HepG2 (cell line): ENCODE measurements at regions not wholly inside any gene's neighbourhood (a gene's known extent, or its start where the extent isn't known, plus 50 kb on each side); places are given as distances from the start of the nearest gene placed in this dataset.

ENCODE experiments used
- ATAC-seq: fragments of 200-7000 bp; cut with Tn5 transposase; 3 replicates; pipeline ENCODE4 v1.9.1; 2020; ENCODE audit warnings: mild to moderate bottlenecking, moderate library complexity
- BruUV-seq: library from RNA; stranded (reverse); fragments of 400-500 nt; replicated peaks from 2 replicates; lab custom pipeline; 2021; lab: Mats Ljungman, UMichigan
- CTCF ChIA-PET: fragments of 300-600 bp; formaldehyde crosslinking; extraction: SDS; loops from one replicate; lab custom pipeline; 2021; ENCODE audit warnings: low total read pairs, inconsistent platforms, low intra/inter-chr PET ratio; lab: Yijun Ruan, JAX
- POLR2A ChIA-PET: fragments of 350-600 bp; sonication (Branson Sonifier 250); formaldehyde crosslinking; loops from one replicate; lab custom pipeline; 2020; ENCODE audit warnings: antibody characterized with exemption, inconsistent platforms; lab: Yijun Ruan, JAX
- DNase-seq: peaks from one replicate; pipeline ENCODE4 v3.0.0-alpha.2; 2015; ENCODE audit warnings: low spot score
- FAIRE-seq: peaks from 3 replicates; lab custom pipeline; 2011; peaks lifted over from hg19 to GRCh38; lab: Jason Lieb, UNC
- H2AFZ ChIP-seq: one replicate; pipeline ENCODE4 v1.6.1; 2011; ENCODE audit warnings: low read length, inconsistent platforms
- H3K27ac ChIP-seq: fragments of 300-600 bp; 3 replicates; pipeline ENCODE4 v1.8.0; 2011; ENCODE audit warnings: mixed run types, mild to moderate bottlenecking, mixed read lengths, low read length, inconsistent platforms; ENCODE audit not compliant: insufficient read depth; ENCODE audit errors: extremely low read length
- H3K27me3 ChIP-seq, 2 experiments: fragments of 200-600 bp in 1 of 2; 2 replicates in 1 of 2; 3 replicates in 1 of 2; pipeline versions ENCODE4 v1.6.0 to v1.8.0; 2011; ENCODE audit warnings: low read length in 2 of 2, mild to moderate bottlenecking in 2 of 2, moderate library complexity in 2 of 2, inconsistent platforms in 1 of 2; ENCODE audit not compliant: insufficient read depth in 2 of 2, control insufficient read depth in 1 of 2
- H3K36me3 ChIP-seq, 2 experiments: fragments of 200-600 bp in 1 of 2; replicated peaks in 1 of 2; 2 replicates in 1 of 2; 3 replicates in 1 of 2; pipeline versions ENCODE4 v1.5.1 to v1.8.0; 2011; ENCODE audit warnings: low read length in 2 of 2, inconsistent platforms in 1 of 2; ENCODE audit not compliant: insufficient read depth in 2 of 2, control insufficient read depth in 1 of 2
- H3K4me1 ChIP-seq: 2 replicates; pipeline ENCODE4 v1.5.1; 2012; ENCODE audit warnings: low read length, inconsistent platforms; ENCODE audit not compliant: insufficient read depth
- H3K4me2 ChIP-seq: 2 replicates; pipeline ENCODE4 v1.6.0; 2011; ENCODE audit warnings: low read depth, low read length, inconsistent platforms
- H3K4me3 ChIP-seq, 3 experiments: fragments of 200-600 bp in 1 of 3; sonication (generic), shearing (Covaris generic) in 1 of 3; replicated peaks in 1 of 3; 2 replicates each; pipeline ENCODE4 v1.5.1; 2011 to 2016; ENCODE audit warnings: low read length in 3 of 3, inconsistent platforms in 2 of 3, low read depth in 2 of 3, mild to moderate bottlenecking in 2 of 3, control low read depth in 1 of 3, mixed read lengths in 1 of 3; ENCODE audit not compliant: insufficient read depth in 1 of 3
- H3K79me2 ChIP-seq: one replicate; pipeline ENCODE4 v1.6.1; 2011; ENCODE audit warnings: low read length, inconsistent platforms; ENCODE audit not compliant: insufficient read depth
- H3K9ac ChIP-seq: 2 replicates; pipeline ENCODE4 v1.6.0; 2011; ENCODE audit warnings: mild to moderate bottlenecking, low read depth, low read length, inconsistent platforms; ENCODE audit not compliant: insufficient read depth
- H3K9me3 ChIP-seq: 2 replicates; pipeline ENCODE4 v1.5.1; 2012; ENCODE audit warnings: mild to moderate bottlenecking, low read length
- H4K20me1 ChIP-seq: 2 replicates; pipeline ENCODE4 v1.6.0; 2011; ENCODE audit warnings: inconsistent platforms, mild to moderate bottlenecking, low read length, moderate library complexity; ENCODE audit not compliant: insufficient read depth
- CBFB ChIP-seq: sonication (generic); formaldehyde crosslinking; IDR thresholded peaks from 2 replicates; pipeline ENCODE4 v1.4.0; 2020; ENCODE audit warnings: missing genetic modification reagents
- HNF4A ChIP-seq: sonication (generic); formaldehyde crosslinking; IDR thresholded peaks from 2 replicates; pipeline ENCODE4 v1.4.0; 2020; ENCODE audit warnings: missing genetic modification reagents
- NR2C2 ChIP-seq: sonication (generic); formaldehyde crosslinking; IDR thresholded peaks from 2 replicates; pipeline ENCODE4 v1.4.0; 2020; ENCODE audit warnings: missing genetic modification reagents, mild to moderate bottlenecking, moderate library complexity, borderline replicate concordance
- PITX1 ChIP-seq: sonication (generic); formaldehyde crosslinking; IDR thresholded peaks from 2 replicates; pipeline ENCODE4 v1.5.1; 2020; ENCODE audit warnings: mild to moderate bottlenecking, missing genetic modification reagents
- POLR2G ChIP-seq: fragments of 200-400 bp; formaldehyde crosslinking; IDR thresholded peaks from 2 replicates; pipeline ENCODE4 v1.6.1; 2018; ENCODE audit warnings: mild to moderate bottlenecking, low read depth, low read length, moderate library complexity
- RBAK ChIP-seq: sonication (generic); formaldehyde crosslinking; IDR thresholded peaks from 2 replicates; pipeline ENCODE4 v1.5.1; 2020; ENCODE audit warnings: mild to moderate bottlenecking, missing genetic modification reagents
- RNF219 ChIP-seq: sonication (generic); formaldehyde crosslinking; IDR thresholded peaks from 2 replicates; pipeline ENCODE4 v1.5.0; 2020; ENCODE audit warnings: mild to moderate bottlenecking, missing genetic modification reagents
- SMYD3 ChIP-seq: sonication (generic); formaldehyde crosslinking; IDR thresholded peaks from 2 replicates; pipeline ENCODE4 v1.8.1; 2023; ENCODE audit warnings: mild to moderate bottlenecking, missing genetic modification reagents
- SRSF4 ChIP-seq: fragments of 200-400 bp; formaldehyde crosslinking; IDR thresholded peaks from one replicate; pipeline ENCODE4 v1.6.1; 2018; ENCODE audit warnings: mild to moderate bottlenecking, low read depth, low read length, moderate library complexity; ENCODE audit not compliant: poor library complexity, severe bottlenecking
- TARDBP ChIP-seq: sonication (generic); formaldehyde crosslinking; IDR thresholded peaks from 2 replicates; pipeline ENCODE4 v1.8.0; 2022; ENCODE audit warnings: mild to moderate bottlenecking, missing genetic modification reagents
- ZBTB21 ChIP-seq: sonication (generic); formaldehyde crosslinking; IDR thresholded peaks from 2 replicates; pipeline ENCODE4 v1.4.0; 2020; ENCODE audit warnings: missing genetic modification reagents
- ZBTB49 ChIP-seq: sonication (generic); formaldehyde crosslinking; IDR thresholded peaks from 2 replicates; pipeline ENCODE4 v1.4.0; 2020; ENCODE audit warnings: missing genetic modification reagents, borderline replicate concordance
- ZNF207 ChIP-seq: fragments of 450-650 bp; IDR thresholded peaks from 2 replicates; pipeline ENCODE4 v1.6.1; 2016; ENCODE audit warnings: antibody characterized with exemption, borderline replicate concordance
- ZNF30 ChIP-seq: sonication (generic); formaldehyde crosslinking; IDR thresholded peaks from 2 replicates; pipeline ENCODE4 v1.5.0; 2020; ENCODE audit warnings: mild to moderate bottlenecking, missing genetic modification reagents
- ZNF83 ChIP-seq: sonication (generic); formaldehyde crosslinking; IDR thresholded peaks from 2 replicates; pipeline ENCODE4 v1.4.0; 2020; ENCODE audit warnings: missing genetic modification reagents, mild to moderate bottlenecking, borderline replicate concordance
- WGBS: methylation state at CpG from one replicate; pipeline ENCODE4 v1.1.6; 2017; ENCODE audit warnings: low lambda C conversion rate; 5-methylcytosine and 5-hydroxymethylcytosine counted together
- in situ Hi-C: cut with HindIII; loops from 2 replicates; pipeline ENCODE4 v1.10.0; 2017; ENCODE audit warnings: low pct_unique_long_range_greater_than_20kb; ENCODE audit not compliant: extremely low pct_ligation_motif_present
- intact Hi-C: fragments of 100-400 bp; cut with micrococcal nuclease; formaldehyde crosslinking; loops from one replicate; pipeline ENCODE4 v1.10.0; 2022; ENCODE audit not compliant: unreplicated experiment

DNA sequence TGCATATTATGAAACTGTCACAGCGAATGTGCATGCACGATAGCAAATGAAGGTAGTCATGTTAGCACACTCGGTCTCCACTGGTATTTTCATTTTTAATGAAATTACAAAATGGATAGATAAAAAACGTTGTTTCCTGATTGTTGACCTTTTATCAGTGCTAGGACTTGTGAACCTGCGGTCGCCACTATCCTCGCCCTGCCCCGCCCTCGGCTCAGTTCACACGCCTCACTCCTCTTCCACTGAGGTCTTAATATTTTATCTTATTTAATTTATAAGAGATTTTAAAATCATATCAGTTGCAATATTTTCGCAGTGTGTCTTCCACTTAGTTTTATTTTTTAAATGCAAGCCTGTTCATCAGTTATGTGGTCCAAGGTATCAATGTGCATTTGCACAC lies 382.6 kb upstream of the IRX4 start:
- Histone ChIP-seq H3K27me3 (peaks cover 2 to 29% of the 10 kb centered on the region in 2 experiments; a peak in 3 of 5 replicates), H3K4me2 (no peak overlapping the region), H3K79me2 (no peaks in the 10 kb centered on the region), H3K4me1 (no peaks in the 10 kb centered on the region), H4K20me1 (no peaks in the 10 kb centered on the region), H3K9ac (no peak overlapping the region), H3K4me3 (no peak overlapping the region), H2AFZ (no peak overlapping the region), H3K9me3 (no peaks in the 10 kb centered on the region), H3K27ac (no peak overlapping the region), H3K36me3 (no peaks in the 10 kb centered on the region)
- 32% methylated on average over 11 of the region's 11 CpGs for WGBS
- FAIRE-seq: no peak
- no peak for ATAC-seq
- no peak for DNase-seq
- in situ Hi-C loops: no loop called here
- no TSS peak for BruUV-seq
- intact Hi-C loops: no loop called here
- ChIA-PET POLR2A (no interaction called here), CTCF (no interaction called here)
- TF ChIP-seq ZBTB21 (CRISPR knock-in tag): no peak
- TF ChIP-seq SRSF4: no peak
- no peak for TF ChIP-seq NR2C2
- no peak for TF ChIP-seq ZNF207
- TF ChIP-seq HNF4A (CRISPR knock-in tag): no peak
- TF ChIP-seq CBFB (CRISPR knock-in tag): no peak
- no peak for TF ChIP-seq ZNF30 (CRISPR knock-in tag)
- TF ChIP-seq SMYD3 (CRISPR knock-in tag): no peak
- no peak for TF ChIP-seq RBAK (CRISPR knock-in tag)
- no peak for TF ChIP-seq PITX1 (CRISPR knock-in tag)
- no peak for TF ChIP-seq POLR2G
- no peak for TF ChIP-seq RNF219 (CRISPR knock-in tag)
- TF ChIP-seq ZNF83 (CRISPR knock-in tag): no peak
- TF ChIP-seq TARDBP: no peak
- TF ChIP-seq ZBTB49 (CRISPR knock-in tag): no peak
- TF ChIP-seq, all 625 proteins: peak for 0
